ENCODE measurements at regions not wholly inside any gene's neighbourhood (a gene's known extent, or its start where the extent isn't known, plus 50 kb on each side); places are given as distances from the start of the nearest gene placed in this dataset.

- no peak for TF ChIP-seq SRF (IDR thresholded peaks at IDR 0.05; ENCODE audit: low read depth, low read length)
- peak; percentile 55; the same call in 1 of the 2 replicates for TF ChIP-seq YY1 (IDR thresholded peaks at IDR 0.05; ENCODE audit: low read depth, low read length)
- 0 out of 2 replicates have a peak, but pooled peaks have one; percentile 27 for TF ChIP-seq CREB1 (IDR thresholded peaks at IDR 0.05)
- no peak for TF ChIP-seq EGR1 (IDR thresholded peaks at IDR 0.05; ENCODE audit: borderline replicate concordance, low read depth, low read length)
- no peak for TF ChIP-seq SP2 (IDR thresholded peaks at IDR 0.05; ENCODE audit: low read length)
- no peak for TF ChIP-seq CBX8 (IDR thresholded peaks at IDR 0.05; ENCODE audit: borderline replicate concordance, low read depth, low read length)
- TF ChIP-seq KDM4A (IDR thresholded peaks at IDR 0.05; ENCODE audit: low read depth, low read length, severe bottlenecking), result no peak
- peak; percentile 47 to 95; a peak in 2 of 4 replicates for TF ChIP-seq HDAC2 (IDR thresholded peaks at IDR 0.05; ENCODE audit: borderline replicate concordance in 1 of 2, low read depth in 2 of 2, low read length in 2 of 2)
- peak; percentile 51; the same call in 1 of the 2 replicates for TF ChIP-seq MAX (IDR thresholded peaks at IDR 0.05)
- TF ChIP-seq E2F6 (IDR thresholded peaks at IDR 0.05), result no peak
- TF ChIP-seq EZH2 (IDR thresholded peaks at IDR 0.05; ENCODE audit: low read depth, low read length, severe bottlenecking), result no peak
- peak; percentile 31 for TF ChIP-seq SAP30 (IDR thresholded peaks at IDR 0.05; ENCODE audit: insufficient read depth, insufficient replicate concordance, low read length)
- no peak for TF ChIP-seq NRF1 (IDR thresholded peaks at IDR 0.05; ENCODE audit: low read depth, low read length)
- TF ChIP-seq POU5F1 (IDR thresholded peaks at IDR 0.05; ENCODE audit: low read depth, low read length), result peak; percentile 59; the same call in 1 of the 2 replicates
- TF ChIP-seq SP4 (IDR thresholded peaks at IDR 0.05; ENCODE audit: low read length), result no peak
- TF ChIP-seq USF2 (IDR thresholded peaks at IDR 0.05; ENCODE audit: low read length), result no peak
- peak; percentile 29 for TF ChIP-seq ASH2L (IDR thresholded peaks at IDR 0.05; ENCODE audit: low read length)
- TF ChIP-seq KDM5A (IDR thresholded peaks at IDR 0.05; ENCODE audit: low read length), result no peak
- no peak for TF ChIP-seq TCF12 (IDR thresholded peaks at IDR 0.05; ENCODE audit: low read depth, low read length)
- no peak for TF ChIP-seq PHF8 (conservative IDR thresholded peaks at IDR 0.05; ENCODE audit: low read depth, low read length)
- no peak for TF ChIP-seq SIRT6 (IDR thresholded peaks at IDR 0.05; ENCODE audit: low read length)
- TF ChIP-seq SIN3A (conservative IDR thresholded peaks at IDR 0.05 in 1 of 2, IDR thresholded peaks at IDR 0.05 in 1 of 2; ENCODE audit: low read depth in 1 of 2, low read length in 2 of 2), result peak; percentile 92 to 98; a peak in 3 of 4 replicates
- no peak for TF ChIP-seq SIX5 (IDR thresholded peaks at IDR 0.05; ENCODE audit: low read depth, low read length)
Observed at GRCh38 chr11:31870609-31871309, 59.6 kb upstream of the PAX6 start (continued).

All from H1 (cell line).